H1 (cell line): ENCODE measurements at regions not wholly inside any gene's neighbourhood (a gene's known extent, or its start where the extent isn't known, plus 50 kb on each side); places are given as distances from the start of the nearest gene placed in this dataset.

Experiments used
- ATF3 ChIP-seq: IDR thresholded peaks from 2 replicates; pipeline ENCODE4 v1.6.1; 2011; ENCODE audit warnings: low read depth, mild to moderate bottlenecking, low read length; ENCODE audit not compliant: insufficient read depth
- CBX5 ChIP-seq: fragments of 300-800, 300-1000 bp; sonication (generic); IDR thresholded peaks from 2 replicates; pipeline ENCODE4 v1.7.1; 2016; ENCODE audit warnings: antibody characterized with exemption, low read length, low read depth
- CEBPB ChIP-seq: IDR thresholded peaks from 2 replicates; pipeline ENCODE4 v1.6.1; 2012; ENCODE audit warnings: low read depth, low read length
- CHD2 ChIP-seq: IDR thresholded peaks from 2 replicates; pipeline ENCODE4 v1.6.1; 2012; ENCODE audit warnings: low read length, improper control_type of control experiment
- CHD7 ChIP-seq: fragments of 300-600 bp; sonication (generic); IDR thresholded peaks from 2 replicates; pipeline ENCODE4 v1.7.1; 2012; ENCODE audit warnings: low read length, moderate library complexity, mild to moderate bottlenecking, inconsistent platforms; ENCODE audit not compliant: insufficient replicate concordance
- JUN ChIP-seq: IDR thresholded peaks from 2 replicates; pipeline ENCODE4 v1.6.1; 2011; ENCODE audit warnings: low read depth, mild to moderate bottlenecking, improper control_type of control experiment, low read length
- POLR2AphosphoS5 ChIP-seq: IDR thresholded peaks from 2 replicates; pipeline ENCODE4 v1.6.1; 2011; ENCODE audit warnings: low read depth, low read length
- USF2 ChIP-seq: IDR thresholded peaks from 2 replicates; pipeline ENCODE4 v1.6.1; 2011; ENCODE audit warnings: low read length, improper control_type of control experiment

- TF ChIP-seq CHD7 (no peak), CBX5 (no peak), CHD2 (no peak), CEBPB (no peak), ATF3 (no peak), USF2 (no peak), JUN (no peak), POLR2AphosphoS5 (no peak)
- TF ChIP-seq, all 59 proteins: peak for 0
These were observed 410.1 kb upstream of the DPH6 start (continued) for GRCh38 chr15:35956056-35956455.
